GM19372 (cell line): ENCODE measurements at regions not wholly inside any gene's neighbourhood (a gene's known extent, or its start where the extent isn't known, plus 50 kb on each side); places are given as distances from the start of the nearest gene placed in this dataset.
"Not testable (repeated sequence)": the region's sequence is repeated elsewhere in the genome, so short reads cannot be mapped to it uniquely, and the experiment has no call there.

Experiments
- ATAC-seq: cut with Tn5 transposase; IDR thresholded peaks from one replicate; pipeline ENCODE4 v1.9.1; 2021; ENCODE audit warnings: mild to moderate bottlenecking, low read depth, moderate library complexity; ENCODE audit not compliant: unreplicated experiment

GRCh38 chr14:86955771-86956354, 1037.1 kb downstream of the GALC start:
- no peak for ATAC-seq

- no peak for ATAC-seq
These were observed 1038.4 kb downstream of the GALC start for GRCh38 chr14:86954623-86955022.

- no peak for ATAC-seq
These were observed 1046.5 kb downstream of the GALC start for GRCh38 chr14:86946446-86946845.

DNA sequence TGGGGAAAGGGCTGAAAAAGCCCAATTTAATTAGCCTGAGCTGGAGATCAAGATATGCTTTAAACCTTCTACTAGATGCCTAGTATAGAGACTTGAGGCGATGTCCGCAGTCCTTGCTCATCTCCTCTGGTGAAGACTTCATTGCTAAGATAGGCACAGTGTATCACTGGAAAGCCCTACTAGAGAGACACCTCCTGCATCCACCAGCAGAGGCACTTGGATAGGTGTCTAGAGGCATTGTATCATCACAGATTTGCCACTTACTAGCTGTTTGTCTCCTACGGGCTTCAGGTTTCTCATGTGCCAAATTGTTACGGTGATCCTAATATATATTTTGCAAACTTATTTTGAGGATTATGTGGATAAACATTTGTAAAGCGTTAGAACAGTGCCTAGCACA, 1048.5 kb downstream of the GALC start:
- ATAC-seq, result no peak

DNA sequence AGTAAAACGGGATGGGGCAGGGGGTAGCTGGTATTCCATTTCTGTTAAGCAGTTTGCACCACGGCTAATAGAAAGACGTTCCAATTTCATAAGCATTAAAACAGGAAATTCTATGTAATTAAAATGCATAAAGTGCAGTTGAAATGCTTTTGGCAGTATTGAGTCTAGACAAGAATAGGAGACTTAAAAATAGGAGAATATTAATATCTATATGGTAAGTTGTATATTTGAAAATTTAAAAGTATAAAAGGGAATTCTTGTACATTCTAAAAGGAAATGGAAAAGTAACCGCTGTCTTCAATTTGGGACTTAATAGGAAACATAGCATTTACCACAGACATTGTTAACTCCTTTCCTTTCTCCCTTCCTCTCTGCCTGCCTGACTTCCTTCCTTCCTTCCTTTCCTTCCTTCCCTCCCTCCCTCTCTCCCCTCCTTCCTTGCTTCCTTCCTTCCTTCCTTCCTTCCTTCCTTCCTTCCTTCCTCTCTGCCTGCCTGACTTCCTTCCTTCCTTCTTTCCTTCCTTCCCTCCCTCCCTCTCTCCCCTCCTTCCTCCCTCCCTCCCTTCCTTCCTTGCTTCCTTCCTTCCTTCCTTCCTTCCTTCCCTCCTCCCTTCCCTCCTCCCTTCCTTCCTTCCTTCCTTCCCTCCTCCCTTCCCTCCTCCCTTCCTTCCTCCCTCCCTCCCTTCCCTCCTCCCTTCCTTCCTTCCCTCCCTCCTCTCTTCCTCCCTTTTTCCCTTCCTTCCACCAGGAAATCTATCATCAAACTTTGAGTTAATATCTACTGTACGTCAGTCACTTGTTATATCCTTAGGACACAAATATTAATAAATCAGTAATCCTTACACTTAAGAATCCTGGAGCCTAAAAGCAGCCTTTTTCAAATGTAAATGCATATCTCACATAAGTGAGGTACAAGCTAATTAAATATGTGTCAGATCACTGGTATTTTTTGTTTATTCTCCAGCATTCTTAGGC, 1049.3 kb downstream of the GALC start:
- no peak for ATAC-seq

- ATAC-seq, result no peak
These were observed 1050.0 kb downstream of the GALC start for GRCh38 chr14:86942936-86943335.

DNA sequence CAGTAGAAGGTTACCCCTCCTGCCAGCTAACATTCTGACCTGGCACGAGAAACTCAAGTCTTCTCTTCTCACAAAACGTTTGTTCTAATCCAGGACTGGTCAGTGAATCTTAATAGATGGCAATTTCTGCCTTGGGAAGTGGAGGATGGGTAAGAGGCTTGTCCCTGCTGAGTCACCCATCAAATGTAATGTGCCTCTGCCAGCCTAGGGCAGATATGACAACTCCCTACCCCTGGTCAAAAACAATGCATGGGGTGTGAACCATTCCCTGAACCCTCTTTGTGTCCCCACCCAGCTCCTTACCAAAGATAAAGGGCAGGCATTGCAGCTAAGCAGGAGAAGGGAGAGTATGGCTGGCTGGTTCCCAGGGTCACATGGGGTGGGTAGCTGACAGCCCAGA, 1052.9 kb downstream of the GALC start:
- ATAC-seq, result no peak

DNA sequence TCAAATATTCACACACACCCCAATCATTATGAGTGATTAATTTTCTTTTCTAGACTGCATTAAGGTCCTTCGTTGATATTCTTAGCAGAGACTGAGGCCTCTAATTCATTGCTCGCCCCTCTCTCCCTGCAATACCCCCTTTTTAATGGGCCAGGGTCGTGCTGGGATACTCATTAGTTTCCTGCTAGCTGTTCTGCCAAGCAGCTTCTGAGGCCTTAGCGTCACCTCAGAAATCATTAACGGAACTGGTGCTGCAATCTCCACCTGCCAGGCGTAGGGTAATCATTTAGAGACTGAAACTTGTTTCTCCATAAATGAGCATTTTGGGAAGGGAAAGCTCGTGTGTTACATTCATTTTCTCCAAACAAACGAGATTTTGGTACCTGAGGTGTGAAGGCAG, 1054.7 kb downstream of the GALC start:
- no peak for ATAC-seq

DNA sequence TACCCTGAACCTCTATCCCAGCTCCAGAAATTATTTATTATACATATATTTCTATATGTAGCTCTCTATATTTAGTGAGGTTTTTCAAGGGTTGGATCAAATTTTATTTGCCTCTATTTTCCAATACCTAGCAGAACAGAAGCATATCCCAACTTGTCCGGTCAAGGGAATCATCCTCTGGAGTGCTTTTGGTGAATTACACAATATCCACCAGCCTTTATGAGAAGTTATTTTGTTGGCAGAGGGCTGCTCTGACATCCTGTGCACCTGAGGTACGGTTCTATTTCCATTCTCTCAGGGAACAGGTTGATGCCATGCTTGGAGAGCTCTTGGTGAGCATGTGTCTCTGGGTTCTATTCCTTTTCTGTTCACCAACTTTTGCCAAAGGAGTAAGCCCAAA, 1056.4 kb downstream of the GALC start:
- ATAC-seq, result no peak

- ATAC-seq, result no peak
These were observed 1057.6 kb downstream of the GALC start for GRCh38 chr14:86935241-86935885.

GRCh38 chr14:86933958-86934595, 1058.9 kb downstream of the GALC start:
- no peak for ATAC-seq

DNA sequence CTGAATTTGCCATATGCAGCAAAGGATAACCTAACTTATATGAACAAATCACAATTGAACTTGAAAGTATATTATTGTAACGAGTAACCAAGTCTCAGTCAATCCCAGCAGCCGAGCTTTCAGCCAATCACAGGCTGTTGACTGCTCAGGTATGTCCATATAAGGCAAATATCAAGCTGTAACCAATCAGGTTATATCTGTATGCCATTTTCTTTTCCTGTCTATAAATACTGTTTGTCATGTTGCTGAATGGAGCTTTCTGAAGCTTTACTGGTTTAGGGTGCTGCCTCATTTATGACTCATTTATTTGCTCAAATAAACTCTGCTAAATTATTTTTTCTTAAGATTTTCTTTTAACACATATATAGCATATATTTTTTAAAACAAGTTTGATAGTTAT, 1059.5 kb downstream of the GALC start:
- ATAC-seq, result no peak

DNA sequence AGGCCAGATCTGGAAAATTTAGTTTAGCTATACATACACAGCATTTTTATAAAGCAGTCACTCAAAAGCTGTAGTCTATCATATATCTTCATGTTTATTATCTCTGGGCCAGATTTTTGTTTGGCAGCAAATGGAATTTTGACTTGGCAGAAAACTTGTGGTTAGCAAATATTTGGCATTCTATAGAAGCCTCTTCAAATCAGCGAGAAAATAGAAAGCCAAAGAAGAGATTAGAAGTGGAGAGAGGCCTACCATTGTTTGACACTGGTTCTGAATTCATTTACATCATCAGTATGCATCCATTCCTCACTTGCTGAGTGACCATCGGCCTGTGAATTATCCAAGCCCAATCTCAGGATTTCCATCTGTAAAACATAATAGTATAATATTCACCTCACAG, 1077.6 kb downstream of the GALC start:
- no peak for ATAC-seq

DNA sequence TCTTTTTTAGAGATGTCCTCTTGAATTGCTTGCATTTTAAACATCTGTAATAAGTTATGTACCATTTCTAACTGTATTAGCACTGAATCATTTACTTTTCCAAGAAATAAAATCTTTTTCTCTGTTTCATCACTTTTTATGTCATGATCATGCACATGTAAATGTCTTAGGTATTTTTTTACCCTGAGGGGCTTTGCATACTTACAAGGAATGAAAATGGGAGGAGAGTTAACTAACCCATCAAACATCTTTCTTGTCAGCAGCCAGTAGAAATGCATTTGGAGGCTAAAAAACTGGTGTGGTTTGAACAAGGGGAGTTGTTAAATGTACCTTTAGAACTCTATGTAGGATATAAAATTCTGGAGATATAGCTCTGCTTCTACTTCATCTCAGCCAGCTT, 1080.3 kb downstream of the GALC start:
- no peak for ATAC-seq

- ATAC-seq, result no peak
These were observed 1081.5 kb downstream of the GALC start for GRCh38 chr14:86911486-86911885.

- not testable (repeated sequence) for ATAC-seq
These were observed 1087.5 kb downstream of the GALC start for GRCh38 chr14:86905386-86905926.

- ATAC-seq, result no peak
These were observed 1090.6 kb downstream of the GALC start for GRCh38 chr14:86902176-86902950.

- no peak for ATAC-seq
These were observed 1095.1 kb downstream of the GALC start for GRCh38 chr14:86897704-86898513.

GRCh38 chr14:86897224-86897623, 1095.8 kb downstream of the GALC start:
- ATAC-seq, result no peak
